H9 (cell line): ENCODE measurements at regions not wholly inside any gene's neighbourhood (a gene's known extent, or its start where the extent isn't known, plus 50 kb on each side); places are given as distances from the start of the nearest gene placed in this dataset.

Experiments
- DNase-seq: peaks from one replicate; pipeline ENCODE4 v3.0.0-alpha.2; 2017
- H2AFZ ChIP-seq: one replicate; pipeline ENCODE4 v1.6.1; 2013; ENCODE audit warnings: mild to moderate bottlenecking, low read length, control low read depth, moderate library complexity
- H2AK5ac ChIP-seq: 2 replicates; pipeline ENCODE4 v1.6.1; 2013; ENCODE audit warnings: low read length, control low read depth, mixed read lengths; ENCODE audit not compliant: insufficient read length
- H2BK120ac ChIP-seq: one replicate; pipeline ENCODE4 v1.6.1; 2013; ENCODE audit warnings: low read depth, mild to moderate bottlenecking, low read length, control low read depth, inconsistent platforms; ENCODE audit not compliant: poor library complexity, severe bottlenecking
- H2BK12ac ChIP-seq: 2 replicates; pipeline ENCODE4 v1.6.1; 2013; ENCODE audit warnings: low read length, control low read depth, mixed read lengths, low read depth; ENCODE audit not compliant: insufficient read length
- H2BK15ac ChIP-seq: 2 replicates; pipeline ENCODE4 v1.6.1; 2013; ENCODE audit warnings: low read depth, low read length, control low read depth
- H2BK20ac ChIP-seq: one replicate; pipeline ENCODE4 v1.6.1; 2013; ENCODE audit warnings: low read depth, mild to moderate bottlenecking, low read length, control low read depth, inconsistent platforms; ENCODE audit not compliant: poor library complexity, severe bottlenecking
- H2BK5ac ChIP-seq: 2 replicates; pipeline ENCODE4 v1.6.1; 2013; ENCODE audit warnings: low read length, control low read depth, mixed read lengths; ENCODE audit not compliant: insufficient read length
- H3K14ac ChIP-seq: 2 replicates; pipeline ENCODE4 v1.6.1; 2013; ENCODE audit warnings: low read length, control low read depth; ENCODE audit not compliant: insufficient read depth
- H3K18ac ChIP-seq: 2 replicates; pipeline ENCODE4 v1.6.1; 2013; ENCODE audit warnings: low read depth, mild to moderate bottlenecking, mixed read lengths, low read length, control low read depth; ENCODE audit not compliant: insufficient read length
- H3K23ac ChIP-seq: 2 replicates; pipeline ENCODE4 v1.6.1; 2013; ENCODE audit warnings: low read length, control low read depth, mixed read lengths, low read depth; ENCODE audit not compliant: insufficient read length
- H3K23me2 ChIP-seq: 2 replicates; pipeline ENCODE4 v1.6.1; 2013; ENCODE audit warnings: low read depth, mild to moderate bottlenecking, mixed read lengths, low read length, control low read depth; ENCODE audit not compliant: insufficient read length, poor library complexity, severe bottlenecking
- H3K27ac ChIP-seq: 2 replicates; pipeline ENCODE4 v1.5.1; 2013; ENCODE audit warnings: low read length, control low read depth, mixed read lengths, low read depth; ENCODE audit not compliant: insufficient read length
- H3K27me3 ChIP-seq: 2 replicates; pipeline ENCODE4 v1.6.1; 2013; ENCODE audit warnings: low read length, control low read depth, inconsistent platforms; ENCODE audit not compliant: insufficient read depth
- H3K4ac ChIP-seq: 2 replicates; pipeline ENCODE4 v1.6.1; 2013; ENCODE audit warnings: low read depth, mild to moderate bottlenecking, control low read depth, inconsistent platforms, low read length, moderate library complexity
- H3K4me1 ChIP-seq: 2 replicates; pipeline ENCODE4 v1.6.1; 2013; ENCODE audit warnings: low read length, control low read depth, inconsistent platforms; ENCODE audit not compliant: insufficient read depth
- H3K4me2 ChIP-seq: 2 replicates; pipeline ENCODE4 v1.6.1; 2013; ENCODE audit warnings: low read length, control low read depth, mixed read lengths; ENCODE audit not compliant: insufficient read length, insufficient read depth
- H3K56ac ChIP-seq: 2 replicates; pipeline ENCODE4 v1.6.1; 2013; ENCODE audit warnings: low read depth, mild to moderate bottlenecking, mixed read lengths, low read length, control low read depth; ENCODE audit not compliant: insufficient read length
- H3K79me1 ChIP-seq: 2 replicates; pipeline ENCODE4 v1.6.1; 2013; ENCODE audit warnings: low read depth, mild to moderate bottlenecking, moderate library complexity, low read length, control low read depth, inconsistent platforms; ENCODE audit not compliant: insufficient read depth, poor library complexity, severe bottlenecking
- H3K79me2 ChIP-seq: 2 replicates; pipeline ENCODE4 v1.6.1; 2013; ENCODE audit warnings: low read length, control low read depth, inconsistent platforms; ENCODE audit not compliant: insufficient read depth
- H3K9ac ChIP-seq: 2 replicates; pipeline ENCODE4 v1.6.1; 2013; ENCODE audit warnings: low read length, control low read depth, mixed read lengths; ENCODE audit not compliant: insufficient read length; ENCODE audit errors: extremely low read depth
- H3K9me3 ChIP-seq: one replicate; pipeline ENCODE4 v1.6.1; 2013; ENCODE audit warnings: low read depth, low read length, inconsistent platforms; ENCODE audit not compliant: control insufficient read depth
- H3T11ph ChIP-seq: one replicate; pipeline ENCODE4 v1.6.1; 2013; ENCODE audit warnings: mild to moderate bottlenecking, low read length, control low read depth, inconsistent platforms
- H4K20me1 ChIP-seq: one replicate; pipeline ENCODE4 v1.6.1; 2013; ENCODE audit not compliant: control insufficient read depth, insufficient read length, insufficient read depth
- H4K5ac ChIP-seq: 2 replicates; pipeline ENCODE4 v1.6.1; 2013; ENCODE audit warnings: low read depth, mild to moderate bottlenecking, mixed read lengths, low read length, control low read depth; ENCODE audit not compliant: insufficient read length
- H4K8ac ChIP-seq: replicated peaks from 2 replicates; pipeline ENCODE4 v1.6.1; 2013; ENCODE audit warnings: low read length, control low read depth, mixed read lengths, low read depth; ENCODE audit not compliant: insufficient read length
- H4K91ac ChIP-seq: 2 replicates; pipeline ENCODE4 v1.6.1; 2013; ENCODE audit warnings: low read depth, mild to moderate bottlenecking, moderate library complexity, mixed read lengths, low read length, control low read depth; ENCODE audit not compliant: insufficient read length
- H3K27ac Mint-ChIP-seq, 3 experiments: 2 replicates in 2 of 3; 3 replicates in 1 of 3; pipeline ENCODE4 v1.8.0; 2020 to 2021; ENCODE audit warnings: mixed read lengths in 3 of 3, mild to moderate bottlenecking in 1 of 3, moderate library complexity in 1 of 3
- H3K27me3 Mint-ChIP-seq: 2 replicates; pipeline ENCODE4 v1.8.0; 2021; ENCODE audit warnings: low read depth, mild to moderate bottlenecking, moderate library complexity, mixed read lengths
- H3K36me3 Mint-ChIP-seq, 3 experiments: 2 replicates in 2 of 3; 3 replicates in 1 of 3; pipeline ENCODE4 v1.8.0; 2020 to 2021; ENCODE audit warnings: low read depth in 3 of 3, mixed read lengths in 3 of 3; ENCODE audit not compliant: insufficient read depth in 1 of 3
- H3K4me1 Mint-ChIP-seq, 2 experiments: 2 replicates each; pipeline ENCODE4 v1.8.0; 2020; ENCODE audit warnings: mixed read lengths in 2 of 2
- H3K4me3 Mint-ChIP-seq, 2 experiments: 2 replicates in 1 of 2; 3 replicates in 1 of 2; pipeline ENCODE4 v1.8.0; 2020 to 2021; ENCODE audit warnings: mild to moderate bottlenecking in 2 of 2, mixed read lengths in 2 of 2, moderate library complexity in 1 of 2
- H3K9me3 Mint-ChIP-seq, 2 experiments: 2 replicates in 1 of 2; 3 replicates in 1 of 2; pipeline ENCODE4 v1.8.0; 2020; ENCODE audit warnings: mild to moderate bottlenecking in 2 of 2, mixed read lengths in 2 of 2, moderate library complexity in 1 of 2
- CTCF ChIP-seq: fragments of 200-600 bp; sonication (generic); conservative IDR thresholded peaks from 3 replicates; pipeline ENCODE4 v1.8.0; 2021; ENCODE audit warnings: antibody characterized with exemption, mild to moderate bottlenecking
- WGBS: extraction: QIAGEN DNeasy Blood & Tissue Kit; methylation state at CpG from one replicate; pipeline ENCODE4 v1.1.7; 2013; ENCODE audit warnings: missing lambda C conversion rate, low lambda C conversion rate, mixed read lengths; ENCODE audit not compliant: insufficient read length; ENCODE audit errors: extremely low coverage; 5-methylcytosine and 5-hydroxymethylcytosine counted together

- H2AFZ ChIP-seq = no peak overlapping the region
- DNase-seq = no peak
- no CpG with 5 or more reads among the region's 8 CpGs for WGBS
These were observed 183.7 kb downstream of the CD109 start for GRCh38 chr6:73879501-73880293.

More at GRCh38 chr6:73879501-73880293, 183.7 kb downstream of the CD109 start:
- no peak overlapping the region for H3K14ac ChIP-seq
- H3K4me1 Mint-ChIP-seq = no peaks in the 10 kb centered on the region
- H2BK20ac ChIP-seq = no peak overlapping the region
- no peak overlapping the region for H2BK15ac ChIP-seq
- no peak overlapping the region; a peak in 1 of 5 replicates for H3K4me3 Mint-ChIP-seq
- no peak overlapping the region for H3K27ac ChIP-seq
- H2BK12ac ChIP-seq = no peak overlapping the region
- H3K27me3 ChIP-seq = no peaks in the 10 kb centered on the region
- H3K18ac ChIP-seq = no peak overlapping the region
- H3K4me2 ChIP-seq = no peak overlapping the region
- no peaks in the 10 kb centered on the region for H3K23me2 ChIP-seq
- H4K5ac ChIP-seq = no peak overlapping the region
- no peak overlapping the region for H3K27ac Mint-ChIP-seq
- no peak overlapping the region for H4K8ac ChIP-seq
- H3K56ac ChIP-seq = no peak overlapping the region
- H4K20me1 ChIP-seq = no peaks in the 10 kb centered on the region
- H3K4me1 ChIP-seq = no peaks in the 10 kb centered on the region
- no peak overlapping the region for H2BK120ac ChIP-seq
- no peak overlapping the region for H3K23ac ChIP-seq
- H3K9ac ChIP-seq = no peak overlapping the region
- no peaks in the 10 kb centered on the region for H3K36me3 Mint-ChIP-seq
- H3K4ac ChIP-seq = no peak overlapping the region
- H3K9me3 ChIP-seq = no peaks in the 10 kb centered on the region
- no peaks in the 10 kb centered on the region for H3K79me1 ChIP-seq
- H3T11ph ChIP-seq = no peak overlapping the region
- TF ChIP-seq CTCF = no peak
- no peak overlapping the region for H2AK5ac ChIP-seq
- no peak overlapping the region for H4K91ac ChIP-seq
- no peak overlapping the region for H2BK5ac ChIP-seq
- no peaks in the 10 kb centered on the region for H3K9me3 Mint-ChIP-seq
- no peaks in the 10 kb centered on the region for H3K79me2 ChIP-seq
- no peaks in the 10 kb centered on the region for H3K27me3 Mint-ChIP-seq
